Keratinocyte (primary cell): ENCODE measurements at regions not wholly inside any gene's neighbourhood (a gene's known extent, or its start where the extent isn't known, plus 50 kb on each side); places are given as distances from the start of the nearest gene placed in this dataset.

Experiments used
- EZH2 ChIP-seq: IDR thresholded peaks from one replicate; pipeline ENCODE4 v1.6.1; 2012; ENCODE audit warnings: inconsistent platforms, mild to moderate bottlenecking, low read length, moderate library complexity
- TF ChIP-seq, protein P1 (sequence below), 3 experiments: IDR thresholded peaks in 1 of 3; conservative IDR thresholded peaks in 1 of 3; optimal IDR thresholded peaks in 1 of 3; 2 replicates in 2 of 3; 3 replicates in 1 of 3; pipeline versions ENCODE3 to v1.5.1; 2011; ENCODE audit warnings: low read length in 3 of 3, mild to moderate bottlenecking in 3 of 3, moderate library complexity in 2 of 3, control low read depth in 1 of 3, inconsistent platforms in 1 of 3; ENCODE audit not compliant: insufficient read depth in 2 of 3; ENCODE audit errors: extremely low read depth in 1 of 3

DNA sequence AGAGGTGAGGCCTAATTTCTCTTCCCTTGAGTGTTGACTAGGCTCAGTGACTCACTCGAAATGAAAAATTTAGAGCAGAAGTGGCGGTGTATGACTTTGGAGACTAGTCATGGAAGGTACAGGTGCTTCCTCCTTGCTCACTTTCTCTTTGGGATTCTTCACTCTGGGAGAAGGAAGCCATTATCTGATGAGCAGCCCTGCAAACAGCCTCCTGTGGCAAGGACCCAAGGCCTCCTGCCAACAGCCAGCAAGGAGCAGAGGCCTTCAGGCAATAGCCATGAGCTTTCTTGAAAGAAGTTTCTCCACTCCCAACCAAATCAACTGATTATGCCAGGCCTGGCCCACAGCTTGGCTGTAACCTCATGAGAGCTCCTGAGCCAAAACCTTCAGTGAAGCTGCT lies 369.6 kb upstream of the VWC2 start:
- TF ChIP-seq, protein P1, sequence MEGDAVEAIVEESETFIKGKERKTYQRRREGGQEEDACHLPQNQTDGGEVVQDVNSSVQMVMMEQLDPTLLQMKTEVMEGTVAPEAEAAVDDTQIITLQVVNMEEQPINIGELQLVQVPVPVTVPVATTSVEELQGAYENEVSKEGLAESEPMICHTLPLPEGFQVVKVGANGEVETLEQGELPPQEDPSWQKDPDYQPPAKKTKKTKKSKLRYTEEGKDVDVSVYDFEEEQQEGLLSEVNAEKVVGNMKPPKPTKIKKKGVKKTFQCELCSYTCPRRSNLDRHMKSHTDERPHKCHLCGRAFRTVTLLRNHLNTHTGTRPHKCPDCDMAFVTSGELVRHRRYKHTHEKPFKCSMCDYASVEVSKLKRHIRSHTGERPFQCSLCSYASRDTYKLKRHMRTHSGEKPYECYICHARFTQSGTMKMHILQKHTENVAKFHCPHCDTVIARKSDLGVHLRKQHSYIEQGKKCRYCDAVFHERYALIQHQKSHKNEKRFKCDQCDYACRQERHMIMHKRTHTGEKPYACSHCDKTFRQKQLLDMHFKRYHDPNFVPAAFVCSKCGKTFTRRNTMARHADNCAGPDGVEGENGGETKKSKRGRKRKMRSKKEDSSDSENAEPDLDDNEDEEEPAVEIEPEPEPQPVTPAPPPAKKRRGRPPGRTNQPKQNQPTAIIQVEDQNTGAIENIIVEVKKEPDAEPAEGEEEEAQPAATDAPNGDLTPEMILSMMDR (optimal IDR thresholded peaks at IDR 0.05 in 1 of 3, IDR thresholded peaks at IDR 0.05 in 1 of 3, conservative IDR thresholded peaks at IDR 0.05 in 1 of 3; ENCODE audit: extremely low read depth in 1 of 3, insufficient read depth in 2 of 3, low read length in 3 of 3) = no peak
- TF ChIP-seq EZH2 = no peak
